ENCODE measurements at regions not wholly inside any gene's neighbourhood (a gene's known extent, or its start where the extent isn't known, plus 50 kb on each side); places are given as distances from the start of the nearest gene placed in this dataset.

- no peak for TF ChIP-seq EZH2phosphoT487 (IDR thresholded peaks at IDR 0.05; ENCODE audit: borderline replicate concordance)
- TF ChIP-seq, protein P1, sequence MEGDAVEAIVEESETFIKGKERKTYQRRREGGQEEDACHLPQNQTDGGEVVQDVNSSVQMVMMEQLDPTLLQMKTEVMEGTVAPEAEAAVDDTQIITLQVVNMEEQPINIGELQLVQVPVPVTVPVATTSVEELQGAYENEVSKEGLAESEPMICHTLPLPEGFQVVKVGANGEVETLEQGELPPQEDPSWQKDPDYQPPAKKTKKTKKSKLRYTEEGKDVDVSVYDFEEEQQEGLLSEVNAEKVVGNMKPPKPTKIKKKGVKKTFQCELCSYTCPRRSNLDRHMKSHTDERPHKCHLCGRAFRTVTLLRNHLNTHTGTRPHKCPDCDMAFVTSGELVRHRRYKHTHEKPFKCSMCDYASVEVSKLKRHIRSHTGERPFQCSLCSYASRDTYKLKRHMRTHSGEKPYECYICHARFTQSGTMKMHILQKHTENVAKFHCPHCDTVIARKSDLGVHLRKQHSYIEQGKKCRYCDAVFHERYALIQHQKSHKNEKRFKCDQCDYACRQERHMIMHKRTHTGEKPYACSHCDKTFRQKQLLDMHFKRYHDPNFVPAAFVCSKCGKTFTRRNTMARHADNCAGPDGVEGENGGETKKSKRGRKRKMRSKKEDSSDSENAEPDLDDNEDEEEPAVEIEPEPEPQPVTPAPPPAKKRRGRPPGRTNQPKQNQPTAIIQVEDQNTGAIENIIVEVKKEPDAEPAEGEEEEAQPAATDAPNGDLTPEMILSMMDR (conservative IDR thresholded peaks at IDR 0.05; ENCODE audit: low read length), result no peak
- no peak overlapping the region for H3K4me2 ChIP-seq (ENCODE audit: low read depth, low read length, poor library complexity, severe bottlenecking)
- H3K4me1 ChIP-seq (ENCODE audit: insufficient read depth, low read length, poor library complexity, severe bottlenecking), result no peaks in the 10 kb centered on the region
- no peaks in the 10 kb centered on the region for H3K27me3 ChIP-seq (ENCODE audit: insufficient read depth, low read length, poor library complexity, severe bottlenecking)
- no peak overlapping the region for H2AFZ ChIP-seq (ENCODE audit: low read length)
- H3K9me2 ChIP-seq (replicated peaks; ENCODE audit: low read depth, low read length), result no peaks in the 10 kb centered on the region
- no peaks in the 10 kb centered on the region for H3K36me3 ChIP-seq (ENCODE audit: insufficient read depth, low read length)
- no peaks in the 10 kb centered on the region for H3K79me2 ChIP-seq (ENCODE audit: insufficient read depth, low read length)
- H3K9ac ChIP-seq (ENCODE audit: low read depth, low read length, poor library complexity, severe bottlenecking), result no peak overlapping the region
- H3K4me3 ChIP-seq (ENCODE audit: low read length, poor library complexity, severe bottlenecking), result no peak overlapping the region
- no peaks in the 10 kb centered on the region for H4K20me1 ChIP-seq (ENCODE audit: insufficient read depth, low read length, poor library complexity, severe bottlenecking)
- H3K9me3 ChIP-seq (ENCODE audit: insufficient read depth, low read depth, low read length), result no peaks in the 10 kb centered on the region
- H3F3A ChIP-seq (ENCODE audit: low read depth), result no peaks in the 10 kb centered on the region
Observed at GRCh38 chr1:104745875-104746274, 996.2 kb downstream of the AMY1C start.

DNA sequence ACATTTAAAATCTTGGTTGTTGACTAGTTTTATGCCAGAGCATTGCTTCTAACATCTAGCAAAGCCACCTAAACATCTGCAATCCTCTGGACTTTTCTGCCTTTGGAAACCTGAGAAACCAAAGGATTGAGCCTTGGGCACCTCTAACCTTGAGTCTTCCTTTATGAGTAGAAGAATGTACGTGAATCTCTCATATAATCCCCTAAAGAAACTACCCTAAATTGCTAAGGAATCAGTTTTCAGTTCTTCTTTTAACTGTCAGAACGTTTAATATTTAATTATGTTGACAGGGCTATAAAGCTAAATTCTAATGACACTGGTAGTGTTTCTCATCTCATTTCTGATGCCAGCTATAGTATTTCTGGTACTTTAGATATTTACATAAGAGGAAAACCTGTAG lies 997.3 kb downstream of the AMY1C start:
- Histone ChIP-seq H2AFZ (ENCODE audit: low read length) (no peak overlapping the region), H3K4me3 (ENCODE audit: low read length, poor library complexity, severe bottlenecking) (no peak overlapping the region), H3K4me2 (ENCODE audit: low read depth, low read length, poor library complexity, severe bottlenecking) (no peak overlapping the region)

DNA sequence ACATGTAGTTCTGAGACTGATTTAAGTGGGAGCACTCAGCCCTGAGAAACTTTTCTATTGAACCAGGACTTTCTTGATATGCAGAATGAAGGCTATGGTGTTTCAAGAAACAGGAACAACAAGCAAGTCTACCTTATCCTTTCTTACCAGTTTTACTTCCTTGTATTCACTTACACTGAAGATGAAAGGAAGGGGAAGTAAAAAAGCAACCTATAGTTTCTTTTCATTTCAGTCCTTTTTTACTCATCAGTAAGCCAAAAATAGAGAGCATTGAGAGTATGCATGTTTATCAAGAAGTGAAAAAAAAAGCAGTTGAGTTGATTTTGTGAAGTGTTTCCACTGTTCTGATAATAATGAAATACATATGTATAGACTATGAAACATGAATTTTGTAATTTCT lies 1010.3 kb downstream of the AMY1C start:
- TF ChIP-seq, protein P1 (conservative IDR thresholded peaks at IDR 0.05; ENCODE audit: low read length), result no peak
- TF ChIP-seq EZH2phosphoT487 (IDR thresholded peaks at IDR 0.05; ENCODE audit: borderline replicate concordance), result no peak
- no peaks in the 10 kb centered on the region for H3K27me3 ChIP-seq (ENCODE audit: insufficient read depth, low read length, poor library complexity, severe bottlenecking)
- H3K9me2 ChIP-seq (replicated peaks; ENCODE audit: low read depth, low read length), result no peaks in the 10 kb centered on the region
- H3K4me3 ChIP-seq (ENCODE audit: low read length, poor library complexity, severe bottlenecking), result no peak overlapping the region
- no peaks in the 10 kb centered on the region for H3K4me1 ChIP-seq (ENCODE audit: insufficient read depth, low read length, poor library complexity, severe bottlenecking)
- H4K20me1 ChIP-seq (ENCODE audit: insufficient read depth, low read length, poor library complexity, severe bottlenecking), result no peaks in the 10 kb centered on the region
- no peak overlapping the region for H3K9ac ChIP-seq (ENCODE audit: low read depth, low read length, poor library complexity, severe bottlenecking)
- H3K9me3 ChIP-seq (ENCODE audit: insufficient read depth, low read depth, low read length), result no peaks in the 10 kb centered on the region
- no peaks in the 10 kb centered on the region for H3K36me3 ChIP-seq (ENCODE audit: insufficient read depth, low read length)
- H3K4me2 ChIP-seq (ENCODE audit: low read depth, low read length, poor library complexity, severe bottlenecking), result no peak overlapping the region
- no peak overlapping the region for H2AFZ ChIP-seq (ENCODE audit: low read length)
- no peaks in the 10 kb centered on the region for H3K79me2 ChIP-seq (ENCODE audit: insufficient read depth, low read length)
- H3F3A ChIP-seq (ENCODE audit: low read depth), result no peaks in the 10 kb centered on the region

More for the DNA sequence above, 997.3 kb downstream of the AMY1C start:
- Histone ChIP-seq H4K20me1 (ENCODE audit: insufficient read depth, low read length, poor library complexity, severe bottlenecking) (no peaks in the 10 kb centered on the region), H3K9me3 (ENCODE audit: insufficient read depth, low read depth, low read length) (no peaks in the 10 kb centered on the region), H3K79me2 (ENCODE audit: insufficient read depth, low read length) (no peaks in the 10 kb centered on the region), H3K9me2 (replicated peaks; ENCODE audit: low read depth, low read length) (no peaks in the 10 kb centered on the region), H3K4me1 (ENCODE audit: insufficient read depth, low read length, poor library complexity, severe bottlenecking) (no peaks in the 10 kb centered on the region), H3K9ac (ENCODE audit: low read depth, low read length, poor library complexity, severe bottlenecking) (no peak overlapping the region), H3F3A (ENCODE audit: low read depth) (no peaks in the 10 kb centered on the region), H3K36me3 (ENCODE audit: insufficient read depth, low read length) (no peaks in the 10 kb centered on the region), H3K27me3 (ENCODE audit: insufficient read depth, low read length, poor library complexity, severe bottlenecking) (no peaks in the 10 kb centered on the region)
- no peak for TF ChIP-seq EZH2phosphoT487 (IDR thresholded peaks at IDR 0.05; ENCODE audit: borderline replicate concordance)
- TF ChIP-seq, protein P1 (conservative IDR thresholded peaks at IDR 0.05; ENCODE audit: low read length), result no peak
